IMR-90 (cell line): ENCODE measurements at regions not wholly inside any gene's neighbourhood (a gene's known extent, or its start where the extent isn't known, plus 50 kb on each side); places are given as distances from the start of the nearest gene placed in this dataset.
A peak's percentile ranks its signal among the peaks of the same experiment; 100 is the strongest.

Experiments
- ATAC-seq: fragments of 200-7000 bp; cut with Tn5 transposase; 2 replicates; pipeline ENCODE4 v1.9.1; 2020; ENCODE audit warnings: low read depth, mild to moderate bottlenecking, moderate library complexity
- BruUV-seq: library from RNA; stranded (reverse); fragments of 400-500 nt; replicated peaks from 2 replicates; lab custom pipeline; 2021; lab: Mats Ljungman, UMichigan
- CTCF ChIA-PET: fragments of 300-600 bp; formaldehyde crosslinking; extraction: SDS; loops from one replicate; lab custom pipeline; 2021; ENCODE audit warnings: antibody characterized with exemption; lab: Yijun Ruan, JAX
- POLR2A ChIA-PET: fragments of 300-600 bp; sonication (Branson Sonifier 250); formaldehyde crosslinking; loops from one replicate; lab custom pipeline; 2022; ENCODE audit warnings: antibody characterized with exemption; ENCODE audit not compliant: unreplicated experiment; lab: Charles Lee
- DNase-seq: peaks from one replicate; pipeline ENCODE4 v3.0.0; 2013
- H2AFZ ChIP-seq: replicated peaks from 2 replicates; pipeline ENCODE3; 2013; ENCODE audit warnings: low read length, mild to moderate bottlenecking; ENCODE audit not compliant: poor library complexity
- H2AK5ac ChIP-seq: 2 replicates; pipeline ENCODE4 v1.6.1; 2013; ENCODE audit warnings: low read depth, low read length, inconsistent platforms
- H2AK9ac ChIP-seq: replicated peaks from 2 replicates; pipeline ENCODE3; 2013; ENCODE audit warnings: mild to moderate bottlenecking, low read depth, low read length, moderate library complexity; ENCODE audit not compliant: poor library complexity
- H2BK120ac ChIP-seq: 2 replicates; pipeline ENCODE4 v1.6.1; 2013; ENCODE audit warnings: low read depth, low read length, inconsistent platforms
- H2BK15ac ChIP-seq: 3 replicates; pipeline ENCODE4 v1.6.1; 2013; ENCODE audit warnings: low read depth, low read length, inconsistent platforms
- H2BK20ac ChIP-seq: 2 replicates; pipeline ENCODE4 v1.6.1; 2013; ENCODE audit warnings: low read depth, mild to moderate bottlenecking, inconsistent platforms, low read length, moderate library complexity
- H2BK5ac ChIP-seq: 2 replicates; pipeline ENCODE4 v1.6.1; 2013; ENCODE audit warnings: mild to moderate bottlenecking, low read depth, low read length, inconsistent platforms; ENCODE audit not compliant: poor library complexity, severe bottlenecking
- H3K14ac ChIP-seq: replicated peaks from 2 replicates; pipeline ENCODE4 v1.6.1; 2013; ENCODE audit warnings: low read depth, low read length, inconsistent platforms
- H3K18ac ChIP-seq: 2 replicates; pipeline ENCODE4 v1.6.1; 2013; ENCODE audit warnings: low read depth, low read length, control low read depth
- H3K23ac ChIP-seq: 2 replicates; pipeline ENCODE4 v1.6.1; 2013; ENCODE audit warnings: low read depth, low read length, inconsistent platforms
- H3K27ac ChIP-seq: 2 replicates; pipeline ENCODE4 v1.5.1; 2013; ENCODE audit warnings: mild to moderate bottlenecking, control low read depth, low read length; ENCODE audit not compliant: insufficient read depth
- H3K27me3 ChIP-seq: 2 replicates; pipeline ENCODE4 v1.6.1; 2013; ENCODE audit warnings: low read length; ENCODE audit not compliant: control insufficient read depth, insufficient read depth
- H3K36me3 ChIP-seq: 2 replicates; pipeline ENCODE4 v1.6.1; 2013; ENCODE audit warnings: low read length, mixed read lengths; ENCODE audit not compliant: control insufficient read depth, insufficient read depth
- H3K4ac ChIP-seq: 2 replicates; pipeline ENCODE4 v1.6.1; 2013; ENCODE audit warnings: low read depth, low read length, inconsistent platforms
- H3K4me1 ChIP-seq: 2 replicates; pipeline ENCODE4 v1.6.1; 2013; ENCODE audit warnings: low read length, mixed read lengths; ENCODE audit not compliant: control insufficient read depth, insufficient read depth
- H3K4me2 ChIP-seq: 2 replicates; pipeline ENCODE4 v1.6.1; 2013; ENCODE audit warnings: low read depth, mild to moderate bottlenecking, control low read depth, low read length, moderate library complexity
- H3K4me3 ChIP-seq: 2 replicates; pipeline ENCODE4 v1.5.1; 2013; ENCODE audit warnings: low read depth, mild to moderate bottlenecking, control low read depth, low read length, moderate library complexity; ENCODE audit not compliant: insufficient read depth
- H3K56ac ChIP-seq: 2 replicates; pipeline ENCODE4 v1.6.1; 2013; ENCODE audit warnings: low read length, inconsistent platforms; ENCODE audit not compliant: insufficient read depth; ENCODE audit errors: extremely low read depth
- H3K79me1 ChIP-seq, 2 experiments: 2 replicates each; pipeline ENCODE4 v1.6.1; 2013; ENCODE audit warnings: low read length in 2 of 2, inconsistent platforms in 1 of 2, low read depth in 1 of 2
- H3K9ac ChIP-seq: 2 replicates; pipeline ENCODE4 v1.6.1; 2013; ENCODE audit warnings: low read depth, low read length, control low read depth
- H3K9me1 ChIP-seq: 2 replicates; pipeline ENCODE4 v1.6.1; 2013; ENCODE audit warnings: low read length, inconsistent platforms; ENCODE audit not compliant: insufficient read depth
- H3K9me3 ChIP-seq: 2 replicates; pipeline ENCODE4 v1.6.1; 2013; ENCODE audit warnings: low read length; ENCODE audit not compliant: control insufficient read depth, insufficient read depth
- H4K20me1 ChIP-seq: 2 replicates; pipeline ENCODE4 v1.6.1; 2013; ENCODE audit warnings: low read length, inconsistent platforms; ENCODE audit not compliant: insufficient read depth
- H4K5ac ChIP-seq: 2 replicates; pipeline ENCODE4 v1.6.1; 2013; ENCODE audit warnings: mild to moderate bottlenecking, low read depth, low read length, control low read depth
- H4K8ac ChIP-seq, 2 experiments: 2 replicates each; pipeline ENCODE4 v1.6.1; 2013; ENCODE audit warnings: low read depth in 2 of 2, low read length in 2 of 2, control low read depth in 1 of 2, inconsistent platforms in 1 of 2
- H4K91ac ChIP-seq: 2 replicates; pipeline ENCODE4 v1.6.1; 2013; ENCODE audit warnings: low read depth, low read length, inconsistent platforms; ENCODE audit not compliant: insufficient read depth
- CEBPB ChIP-seq: IDR thresholded peaks from 2 replicates; pipeline ENCODE4 v1.6.1; 2012; ENCODE audit warnings: low read depth, low read length, improper control_type of control experiment
- CHD1 ChIP-seq: IDR thresholded peaks from 2 replicates; pipeline ENCODE4 v1.6.1; 2012; ENCODE audit warnings: low read depth, low read length, improper control_type of control experiment
- CTCF ChIP-seq: conservative IDR thresholded peaks from 2 replicates; pipeline ENCODE4 v1.5.1; 2012; ENCODE audit warnings: mild to moderate bottlenecking, low read depth, low read length, improper control_type of control experiment
- MAZ ChIP-seq: IDR thresholded peaks from 2 replicates; pipeline ENCODE4 v1.6.1; 2012; ENCODE audit warnings: low read depth, mild to moderate bottlenecking, low read length, improper control_type of control experiment, moderate library complexity, borderline replicate concordance
- MXI1 ChIP-seq: IDR thresholded peaks from 2 replicates; pipeline ENCODE4 v1.6.1; 2012; ENCODE audit warnings: low read depth, mild to moderate bottlenecking, low read length, moderate library complexity, borderline replicate concordance
- POLR2A ChIP-seq: IDR thresholded peaks from 2 replicates; pipeline ENCODE4 v1.6.1; 2012; ENCODE audit warnings: mild to moderate bottlenecking, low read depth, low read length
- RCOR1 ChIP-seq: IDR thresholded peaks from 2 replicates; pipeline ENCODE4 v1.6.1; 2012; ENCODE audit warnings: mild to moderate bottlenecking, low read length, improper control_type of control experiment; ENCODE audit not compliant: insufficient replicate concordance
- SMC3 ChIP-seq: fragments of 150-350 bp; IDR thresholded peaks from 2 replicates; pipeline ENCODE4 v1.6.1; 2016; ENCODE audit warnings: low read depth, mild to moderate bottlenecking, antibody characterized with exemption, low read length, moderate library complexity
- WGBS, 2 experiments: methylation state at CpG; one replicate each; pipeline versions ENCODE4 v1.1.5 to v1.1.7; 2013; ENCODE audit warnings: missing lambda C conversion rate in 2 of 2; ENCODE audit not compliant: insufficient read length in 1 of 2; ENCODE audit errors: extremely low coverage in 2 of 2; 5-methylcytosine and 5-hydroxymethylcytosine counted together
- dilution Hi-C: fragments of 300-500 bp; cut with HindIII; formaldehyde crosslinking; loops from one replicate; pipeline ENCODE4 v1.14.3; 2018; ENCODE audit warnings: low sequenced_read_pairs; ENCODE audit not compliant: unreplicated experiment
- in situ Hi-C: fragments of 300-500 bp; cut with MboI; formaldehyde crosslinking; loops from 3 replicates; pipeline ENCODE4 v1.14.3; 2019; ENCODE audit warnings: low sequenced_read_pairs, inconsistent platforms, mixed read lengths
- intact Hi-C: fragments of 100-400 bp; cut with micrococcal nuclease; formaldehyde crosslinking; loops from 2 replicates; pipeline ENCODE4 v1.10.0; 2022

- Histone ChIP-seq H3K14ac (0 out of 2 replicates have a peak overlapping the region, but pooled peaks have one; percentile 79), H3K27ac (no peak overlapping the region), H3K18ac (no peak overlapping the region), H2BK15ac (no peak overlapping the region), H3K56ac (no peak overlapping the region), H3K36me3 (no peaks in the 10 kb centered on the region), H4K91ac (no peak overlapping the region), H3K9me3 (no peaks in the 10 kb centered on the region), H3K27me3 (no peaks in the 10 kb centered on the region), H3K9me1 (no peaks in the 10 kb centered on the region), H2AFZ (no peak overlapping the region), H3K4me2 (no peak overlapping the region), H2BK120ac (0 out of 2 replicates have a peak overlapping the region, but pooled peaks have one; percentile 46), H4K20me1 (no peaks in the 10 kb centered on the region), H2BK5ac (no peak overlapping the region), H3K4me3 (no peak overlapping the region), H4K5ac (no peak overlapping the region), H3K79me1 (no peaks in the 10 kb centered on the region), H2AK9ac (no peak overlapping the region), H3K23ac (no peak overlapping the region), H3K4me1 (peaks cover 3% of the 10 kb centered on the region; the same call in 1 of the 2 replicates), H2BK20ac (peak overlapping the region; percentile 72; the same call in 1 of the 2 replicates), H2AK5ac (no peak overlapping the region; the same call in 1 of the 2 replicates), H4K8ac (no peak overlapping the region; a peak in 1 of 4 replicates), H3K4ac (peak overlapping the region; percentile 47; the same call in 1 of the 2 replicates), H3K9ac (no peak overlapping the region)
- no CpG with 5 or more reads among the region's 1 CpG for WGBS, 2 experiments
- POLR2A ChIA-PET, result interaction anchor here (0.6 kb wide), 1 partner anchor 62 kb away, joined by 3 read pairs; no protein-coding TSS in a partner anchor
- BruUV-seq, result no TSS peak
- in situ Hi-C loops (no loop called here), dilution Hi-C loops (no loop called here), intact Hi-C loops (no loop called here)
- no peak for DNase-seq
- CTCF ChIA-PET, result interaction anchor here (0.6 kb wide), 1 partner anchor 266 kb away, joined by 3 read pairs; no protein-coding TSS in a partner anchor
- no peak for ATAC-seq
- TF ChIP-seq CHD1 (no peak), POLR2A (no peak), RCOR1 (no peak), CEBPB (no peak), MXI1 (no peak), CTCF (no peak), MAZ (no peak), SMC3 (no peak)
Measured at GRCh38 chr6:141460743-141461484, 671.8 kb upstream of the GJE1 start.
